ENCODE measurements at regions not wholly inside any gene's neighbourhood (a gene's known extent, or its start where the extent isn't known, plus 50 kb on each side); places are given as distances from the start of the nearest gene placed in this dataset.

GRCh38 chr18:59784694-59785093 is 87.5 kb upstream of the CCBE1 start:
- Histone ChIP-seq H3K9me3 (replicated peaks; ENCODE audit: control insufficient read depth, insufficient read depth, low read length) (no peaks in the 10 kb centered on the region), H3K4me1 (ENCODE audit: control insufficient read depth, extremely low read depth, insufficient read depth, low read length) (no peaks in the 10 kb centered on the region), H3K4me3 (replicated peaks in 1 of 3; ENCODE audit: insufficient read depth in 1 of 3, low read depth in 1 of 3, low read length in 3 of 3) (no peak overlapping the region), H3K27me3 (ENCODE audit: control insufficient read depth in 2 of 2, insufficient read depth in 2 of 2, low read length in 2 of 2) (no peaks in the 10 kb centered on the region), H3K9ac (replicated peaks; ENCODE audit: extremely low read depth, insufficient read depth, low read length) (no peak overlapping the region), H3K9me1 (replicated peaks; ENCODE audit: control insufficient read depth, extremely low read depth, insufficient read depth, low read length) (no peaks in the 10 kb centered on the region), H3K27ac (ENCODE audit: insufficient read depth, low read depth, low read length) (no peak overlapping the region), H2AFZ (ENCODE audit: low read depth, low read length) (no peak overlapping the region), H4K20me1 (replicated peaks; ENCODE audit: control insufficient read depth, extremely low read depth, insufficient read depth, low read length) (no peaks in the 10 kb centered on the region), H3K36me3 (ENCODE audit: control insufficient read depth in 2 of 2, extremely low read depth in 1 of 2, insufficient read depth in 2 of 2, low read length in 2 of 2) (no peaks in the 10 kb centered on the region), H3K4me2 (ENCODE audit: insufficient read depth, low read length) (no peak overlapping the region), H3K79me2 (ENCODE audit: control insufficient read depth, insufficient read depth, low read length) (no peaks in the 10 kb centered on the region)
- CTCF ChIA-PET, result interaction anchor here (0.9 to 5.9 kb wide), 3 partner anchors 39 to 88 kb away, joined by 3 to 93 read pairs (median 15); partner anchors contain the start of gene CCBE1
- DNase-seq (ENCODE audit: low read depth, low spot score), result no peak
- POLR2A ChIA-PET, result no interaction called here
- TF ChIP-seq FOS (IDR thresholded peaks at IDR 0.05; ENCODE audit: borderline replicate concordance, insufficient read depth, low read length) (no peak), MAX (IDR thresholded peaks at IDR 0.05; ENCODE audit: insufficient read depth, insufficient read length) (no peak), CTCF (IDR thresholded peaks at IDR 0.05; ENCODE audit: extremely low read depth in 1 of 2, insufficient read depth in 1 of 2, low read depth in 1 of 2, low read length in 2 of 2) (no peak), JUN (IDR thresholded peaks at IDR 0.05; ENCODE audit: borderline replicate concordance, insufficient read depth, insufficient read length, low read depth) (no peak), MYC (IDR thresholded peaks at IDR 0.05; ENCODE audit: low read depth, low read length) (no peak), GATA2 (IDR thresholded peaks at IDR 0.05; ENCODE audit: insufficient read depth, insufficient read length, low read depth, low read length) (no peak), POLR2AphosphoS5 (IDR thresholded peaks at IDR 0.05; ENCODE audit: insufficient read depth, low read depth, low read length) (no peak), POLR2A (IDR thresholded peaks at IDR 0.05; ENCODE audit: low read depth, low read length) (no peak), EZH2 (IDR thresholded peaks at IDR 0.05; ENCODE audit: borderline replicate concordance, low read depth, low read length, severe bottlenecking) (no peak)
- FAIRE-seq, result no peak
- intact Hi-C loops (cut with micrococcal nuclease), result no loop called here
- dilution Hi-C loops (cut with MboI; ENCODE audit: extremely low pct_ligation_motif_present, low sequenced_read_pairs), result no loop called here
- BruUV-seq (replicated peaks), result no TSS peak
